Activated CD4-positive, CD25-positive, alpha-beta regulatory T cell treated with anti-CD3 and anti-CD28 coated beads, Interleukin-2, amount 50 U/mL, for 16 hours (primary cell): ENCODE measurements at regions not wholly inside any gene's neighbourhood (a gene's known extent, or its start where the extent isn't known, plus 50 kb on each side); places are given as distances from the start of the nearest gene placed in this dataset.
"Not testable (repeated sequence)": the region's sequence is repeated elsewhere in the genome, so short reads cannot be mapped to it uniquely, and the experiment has no call there.

ENCODE experiments used
- DNase-seq: peaks from one replicate; pipeline ENCODE4 v3.0.0-alpha.2; 2020; ENCODE audit warnings: low read depth, low spot score

DNA sequence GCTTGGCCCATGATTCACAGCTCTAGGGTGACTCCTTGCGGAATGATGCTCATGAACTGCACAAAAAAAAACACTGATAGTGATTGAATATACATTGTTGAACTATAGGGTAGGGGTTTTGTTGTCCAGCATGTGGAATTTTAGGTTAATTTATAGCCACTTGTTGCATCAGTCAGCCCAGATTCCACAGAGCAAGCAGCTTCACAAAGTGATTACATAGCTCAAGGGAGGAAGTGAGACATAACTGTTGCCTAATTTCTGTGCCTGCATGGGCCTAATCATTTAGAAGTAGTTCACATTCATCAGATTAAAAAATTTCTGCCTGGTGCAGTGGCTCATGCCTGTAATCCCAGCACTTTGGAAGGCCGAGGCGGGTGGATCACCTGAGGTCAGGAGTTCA is 142.2 kb upstream of the ZNF722 start:
- not testable (repeated sequence) for DNase-seq

DNA sequence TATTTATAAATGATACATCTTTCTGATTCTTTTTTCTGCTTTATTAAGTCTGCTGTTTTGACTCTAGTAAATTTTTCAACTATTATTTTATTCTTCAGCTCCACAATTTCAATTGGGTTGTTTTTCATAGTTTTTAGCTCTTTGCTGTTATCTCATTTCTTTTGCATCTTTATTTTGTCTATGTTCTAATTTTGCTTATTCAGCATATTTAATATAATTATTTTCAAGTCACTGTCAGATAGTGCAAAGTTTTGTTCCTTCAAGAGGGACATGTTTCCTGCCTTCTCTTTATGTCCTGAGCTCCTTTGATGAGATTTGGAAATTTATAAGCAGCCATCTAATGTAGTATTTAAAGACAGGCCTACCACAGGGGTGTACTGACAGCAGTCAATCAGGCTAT is 131.5 kb upstream of the ZNF722 start:
- no peak for DNase-seq

- not testable (repeated sequence) for DNase-seq
Observed at GRCh38 chr7:63874242-63874641, 124.4 kb upstream of the ZNF722 start.

GRCh38 chr7:63876707-63877322 is 121.8 kb upstream of the ZNF722 start:
- no peak for DNase-seq

DNA sequence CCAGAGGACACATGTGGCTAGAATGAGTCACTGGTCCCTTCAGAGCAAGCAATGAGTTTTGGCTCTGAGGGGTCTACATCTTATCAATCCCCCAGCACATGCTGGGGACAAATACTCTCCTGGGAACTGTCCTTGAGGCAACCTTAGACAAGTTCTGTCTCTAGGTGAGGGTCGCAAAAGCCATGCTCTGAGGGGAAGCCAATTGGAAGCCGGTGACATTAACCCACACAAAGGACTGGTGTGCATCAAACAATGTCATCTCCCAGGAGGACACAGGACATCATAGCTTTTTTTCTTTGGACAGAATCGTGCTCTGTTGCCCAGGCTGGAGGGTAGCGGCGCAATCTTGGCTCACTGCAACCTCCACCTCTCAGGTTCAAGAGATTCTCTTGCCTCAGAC is 111.6 kb upstream of the ZNF722 start:
- no peak for DNase-seq

DNA sequence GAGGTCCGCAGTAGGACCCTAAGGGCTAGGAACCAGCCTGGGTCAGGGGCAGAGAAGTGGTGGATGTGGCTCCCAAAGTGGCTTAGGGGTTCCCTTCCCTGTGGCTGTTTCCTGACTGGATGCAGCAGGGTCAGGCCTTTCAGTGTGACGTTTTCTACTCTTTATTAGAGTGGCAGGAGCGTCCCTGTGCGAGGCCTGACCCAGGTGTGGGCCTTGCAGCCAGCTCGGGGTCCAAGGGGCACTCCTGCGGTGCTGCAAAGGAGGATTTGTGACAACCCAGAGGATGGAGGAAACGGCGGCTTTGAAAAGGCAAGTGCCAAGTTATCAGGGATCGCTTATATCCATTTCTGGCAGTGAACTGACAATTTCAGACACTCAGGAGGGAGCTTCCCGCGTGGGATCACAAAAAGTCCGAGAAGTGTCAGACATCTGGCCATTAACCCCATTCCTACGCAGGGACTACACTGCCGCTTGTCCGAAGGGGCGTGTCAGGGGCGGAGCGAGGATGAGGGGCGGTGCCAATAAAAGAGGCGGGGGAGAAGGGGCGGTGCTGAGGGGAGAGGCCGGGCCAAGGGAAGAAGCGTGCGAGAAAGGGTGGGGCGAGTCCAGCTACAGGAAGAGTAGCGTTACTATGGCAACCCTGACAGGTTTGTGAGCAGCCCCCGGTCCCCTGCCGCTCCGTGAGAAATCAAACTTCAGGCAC is 98.8 kb upstream of the ZNF722 start:
- peak; percentile 62 for DNase-seq

- peak; percentile 78 for DNase-seq
Observed at GRCh38 chr7:63900394-63901203, 98.0 kb upstream of the ZNF722 start.

- DNase-seq = not testable (repeated sequence)
Observed at GRCh38 chr7:63901204-63901506, 97.5 kb upstream of the ZNF722 start.

GRCh38 chr7:63918986-63919385 is 79.7 kb upstream of the ZNF722 start:
- no peak for DNase-seq

GRCh38 chr7:63925262-63925625 is 73.4 kb upstream of the ZNF722 start:
- DNase-seq = no peak

DNA sequence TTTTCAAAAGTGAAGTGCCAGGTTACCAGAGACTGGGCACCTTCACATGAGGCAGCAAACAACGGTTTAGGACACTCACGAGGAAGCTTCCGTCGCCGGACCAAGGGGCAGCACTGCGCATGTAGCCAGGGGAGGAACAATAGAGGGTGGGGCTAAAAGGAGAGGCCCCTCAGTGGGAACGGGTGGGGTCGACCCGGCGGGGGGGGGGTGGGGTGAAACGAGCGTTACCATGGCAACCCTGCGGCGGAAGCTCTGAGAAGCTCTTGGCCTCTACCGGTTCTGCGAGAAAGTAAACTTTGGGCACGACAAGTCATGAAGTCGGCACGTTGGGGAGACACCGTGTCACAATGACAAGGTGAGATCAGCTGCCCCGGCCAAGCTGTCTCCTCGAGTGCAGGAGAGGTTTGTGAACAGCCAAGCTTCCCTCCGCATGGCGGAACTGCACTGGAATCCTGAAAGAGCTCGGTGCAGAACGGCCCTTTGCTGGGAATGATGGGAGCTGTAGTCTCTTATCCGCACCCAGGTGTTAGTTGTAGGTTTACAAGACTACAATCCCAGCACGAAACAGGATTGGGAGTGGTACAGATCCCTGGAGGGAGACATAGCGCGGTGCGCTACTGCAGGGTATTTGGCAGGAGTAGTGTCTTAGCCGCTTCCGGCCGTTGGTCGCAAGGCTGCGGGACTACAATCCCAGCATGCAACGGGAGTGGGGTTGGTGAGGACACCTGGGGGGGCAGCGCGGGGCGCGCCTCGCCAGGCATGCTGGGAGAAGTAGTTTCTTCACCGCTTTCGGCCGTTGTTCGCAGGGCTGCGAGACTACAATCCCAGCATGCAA is 72.8 kb upstream of the ZNF722 start:
- DNase-seq = peak; percentile 78

DNA sequence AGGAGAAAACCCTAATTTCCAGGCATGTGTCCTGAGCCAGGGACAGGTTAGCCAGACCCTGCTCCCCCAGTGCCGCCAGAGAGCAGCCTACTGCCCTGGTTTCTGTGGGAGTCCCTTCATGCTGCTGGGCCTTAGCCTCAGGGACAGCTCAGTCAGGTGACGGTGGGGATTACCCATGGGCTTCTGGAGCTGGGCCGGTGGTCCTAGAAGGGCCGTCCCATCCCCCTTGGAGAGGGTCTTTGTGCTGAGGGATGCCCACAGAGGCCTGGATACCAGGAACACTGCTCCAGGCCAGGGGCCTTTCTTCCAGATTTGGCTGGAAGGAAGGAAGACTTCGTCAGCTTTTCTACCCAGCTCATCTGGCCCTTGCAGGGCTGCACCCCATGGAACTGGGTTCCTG is 71.4 kb upstream of the ZNF722 start:
- no peak for DNase-seq

- no peak for DNase-seq
Observed at GRCh38 chr7:63931057-63931600, 67.5 kb upstream of the ZNF722 start.

DNA sequence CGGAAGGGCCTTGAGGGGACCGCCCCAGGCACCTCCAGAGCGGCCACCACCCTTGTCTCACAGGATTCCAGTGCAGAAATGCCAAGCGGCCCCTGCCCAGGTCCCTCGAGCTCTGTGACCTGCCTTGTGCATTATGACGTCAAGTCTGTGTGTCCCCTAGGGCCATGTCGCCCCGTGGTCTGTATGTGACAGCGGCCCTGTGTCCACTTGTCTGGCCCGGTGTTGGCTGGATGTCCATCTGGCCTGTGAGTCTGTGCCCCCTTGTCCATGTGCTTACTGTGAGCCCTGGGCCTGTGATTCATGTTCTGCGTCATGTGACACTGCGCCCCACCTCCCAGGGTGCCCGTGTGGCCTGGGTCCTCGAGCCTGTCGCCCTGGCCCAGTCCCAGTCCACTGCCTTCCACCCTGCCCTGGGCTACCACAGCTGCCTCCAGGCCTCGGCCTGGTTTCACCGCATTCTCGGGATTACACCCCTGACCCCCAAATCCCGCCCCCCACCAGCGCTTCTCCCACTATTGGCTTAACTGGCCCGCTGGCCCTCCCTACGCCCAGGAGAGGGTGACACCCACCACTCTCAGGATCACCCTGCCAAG is 66.6 kb upstream of the ZNF722 start:
- no peak for DNase-seq
